PFSK-1 (cell line): ENCODE measurements at regions not wholly inside any gene's neighbourhood (a gene's known extent, or its start where the extent isn't known, plus 50 kb on each side); places are given as distances from the start of the nearest gene placed in this dataset.

ENCODE experiments used
- POLR2AphosphoS5 ChIP-seq: IDR thresholded peaks from 2 replicates; pipeline ENCODE4 v1.6.1; 2012; ENCODE audit warnings: low read depth, mild to moderate bottlenecking, control low read depth, low read length, moderate library complexity
- SIN3A ChIP-seq: IDR thresholded peaks from 2 replicates; pipeline ENCODE4 v1.6.1; 2012; ENCODE audit warnings: mild to moderate bottlenecking, low read length, moderate library complexity, borderline replicate concordance; ENCODE audit not compliant: insufficient read depth

DNA sequence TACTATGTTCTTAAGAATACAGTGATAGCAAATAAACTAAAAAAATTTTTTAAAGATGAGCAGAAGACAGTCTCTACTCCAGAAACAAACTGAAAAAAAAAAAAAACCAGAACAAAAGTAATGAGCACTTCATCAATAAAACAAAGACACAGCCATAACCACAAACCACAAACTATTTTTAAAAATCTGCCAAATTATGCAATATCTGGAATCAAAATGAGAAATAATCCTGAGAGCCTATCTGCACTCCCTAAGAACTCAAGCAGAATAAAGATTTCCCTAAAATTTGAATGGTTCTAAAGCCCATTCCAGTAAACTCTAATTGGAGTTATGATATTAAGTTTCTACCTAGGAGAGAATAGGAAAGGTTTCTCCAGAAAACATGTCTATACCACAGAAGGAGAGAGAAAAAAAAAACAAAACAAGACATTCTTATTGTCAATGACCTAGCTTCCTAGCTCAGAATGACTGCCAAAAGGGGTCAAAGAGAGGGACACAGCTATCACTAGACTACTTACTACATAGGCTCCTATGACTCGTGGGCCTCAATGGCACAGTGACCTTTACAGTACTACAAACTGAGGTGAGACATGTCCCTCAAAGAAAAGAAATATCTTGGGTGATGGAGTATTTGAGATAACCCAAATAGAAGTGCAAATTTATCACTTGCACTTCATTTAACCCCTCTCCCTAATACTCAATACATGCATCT lies 262.8 kb downstream of the ZEB2 start:
- TF ChIP-seq POLR2AphosphoS5 (no peak), SIN3A (no peak)
